Mammary epithelial cell (primary cell): ENCODE measurements at regions not wholly inside any gene's neighbourhood (a gene's known extent, or its start where the extent isn't known, plus 50 kb on each side); places are given as distances from the start of the nearest gene placed in this dataset.

Source experiments
- EZH2 ChIP-seq: IDR thresholded peaks from 2 replicates; pipeline ENCODE4 v1.6.1; 2012; ENCODE audit warnings: low read length, inconsistent platforms, borderline replicate concordance
- TF ChIP-seq, protein P1 (sequence below), 2 donors: IDR thresholded peaks in 1 of 2; conservative IDR thresholded peaks in 1 of 2; 2 replicates each; pipeline ENCODE4 v1.5.1; 2011 to 2012; ENCODE audit warnings: inconsistent platforms in 2 of 2, low read length in 2 of 2, mild to moderate bottlenecking in 2 of 2, control low read depth in 1 of 2, low read depth in 1 of 2; ENCODE audit not compliant: insufficient read depth in 1 of 2; ENCODE audit errors: extremely low read depth in 1 of 2

DNA sequence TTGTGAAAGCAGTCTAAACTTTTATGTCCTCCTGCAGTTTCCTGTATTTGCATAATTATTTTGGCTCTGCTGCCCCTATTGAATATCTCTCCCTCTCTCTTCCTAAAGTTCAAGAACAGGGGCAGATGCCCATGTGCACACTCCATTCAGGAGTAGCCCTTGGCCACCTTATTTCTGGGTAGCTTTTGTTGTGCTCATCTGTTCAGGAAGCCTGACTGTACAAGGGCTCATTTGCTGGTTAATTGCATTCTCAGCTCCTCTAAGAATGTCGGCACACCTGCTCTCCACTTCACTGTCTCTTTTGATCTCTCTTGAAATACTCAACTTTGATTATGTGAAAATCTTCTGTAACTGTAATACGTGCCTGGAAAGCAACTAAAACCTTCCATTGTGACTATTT lies 1378.8 kb upstream of the CDH8 start:
- TF ChIP-seq, protein P1, sequence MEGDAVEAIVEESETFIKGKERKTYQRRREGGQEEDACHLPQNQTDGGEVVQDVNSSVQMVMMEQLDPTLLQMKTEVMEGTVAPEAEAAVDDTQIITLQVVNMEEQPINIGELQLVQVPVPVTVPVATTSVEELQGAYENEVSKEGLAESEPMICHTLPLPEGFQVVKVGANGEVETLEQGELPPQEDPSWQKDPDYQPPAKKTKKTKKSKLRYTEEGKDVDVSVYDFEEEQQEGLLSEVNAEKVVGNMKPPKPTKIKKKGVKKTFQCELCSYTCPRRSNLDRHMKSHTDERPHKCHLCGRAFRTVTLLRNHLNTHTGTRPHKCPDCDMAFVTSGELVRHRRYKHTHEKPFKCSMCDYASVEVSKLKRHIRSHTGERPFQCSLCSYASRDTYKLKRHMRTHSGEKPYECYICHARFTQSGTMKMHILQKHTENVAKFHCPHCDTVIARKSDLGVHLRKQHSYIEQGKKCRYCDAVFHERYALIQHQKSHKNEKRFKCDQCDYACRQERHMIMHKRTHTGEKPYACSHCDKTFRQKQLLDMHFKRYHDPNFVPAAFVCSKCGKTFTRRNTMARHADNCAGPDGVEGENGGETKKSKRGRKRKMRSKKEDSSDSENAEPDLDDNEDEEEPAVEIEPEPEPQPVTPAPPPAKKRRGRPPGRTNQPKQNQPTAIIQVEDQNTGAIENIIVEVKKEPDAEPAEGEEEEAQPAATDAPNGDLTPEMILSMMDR (conservative IDR thresholded peaks at IDR 0.05 in 1 of 2, IDR thresholded peaks at IDR 0.05 in 1 of 2; ENCODE audit: extremely low read depth in 1 of 2, insufficient read depth in 1 of 2, low read depth in 1 of 2, low read length in 2 of 2) = no peak
- no peak for TF ChIP-seq EZH2
